IMR-90 (cell line): ENCODE measurements at regions not wholly inside any gene's neighbourhood (a gene's known extent, or its start where the extent isn't known, plus 50 kb on each side); places are given as distances from the start of the nearest gene placed in this dataset.

Experiments used
- ATAC-seq: fragments of 200-7000 bp; cut with Tn5 transposase; 2 replicates; pipeline ENCODE4 v1.9.1; 2020; ENCODE audit warnings: low read depth, mild to moderate bottlenecking, moderate library complexity
- BruUV-seq: library from RNA; stranded (reverse); fragments of 400-500 nt; replicated peaks from 2 replicates; lab custom pipeline; 2021; lab: Mats Ljungman, UMichigan
- CTCF ChIA-PET: fragments of 300-600 bp; formaldehyde crosslinking; extraction: SDS; loops from one replicate; lab custom pipeline; 2021; ENCODE audit warnings: antibody characterized with exemption; lab: Yijun Ruan, JAX
- POLR2A ChIA-PET: fragments of 300-600 bp; sonication (Branson Sonifier 250); formaldehyde crosslinking; loops from one replicate; lab custom pipeline; 2022; ENCODE audit warnings: antibody characterized with exemption; ENCODE audit not compliant: unreplicated experiment; lab: Charles Lee
- DNase-seq: peaks from one replicate; pipeline ENCODE4 v3.0.0; 2013
- H2AFZ ChIP-seq: replicated peaks from 2 replicates; pipeline ENCODE3; 2013; ENCODE audit warnings: low read length, mild to moderate bottlenecking; ENCODE audit not compliant: poor library complexity
- H2AK5ac ChIP-seq: 2 replicates; pipeline ENCODE4 v1.6.1; 2013; ENCODE audit warnings: low read depth, low read length, inconsistent platforms
- H2AK9ac ChIP-seq: replicated peaks from 2 replicates; pipeline ENCODE3; 2013; ENCODE audit warnings: mild to moderate bottlenecking, low read depth, low read length, moderate library complexity; ENCODE audit not compliant: poor library complexity
- H2BK120ac ChIP-seq: 2 replicates; pipeline ENCODE4 v1.6.1; 2013; ENCODE audit warnings: low read depth, low read length, inconsistent platforms
- H2BK15ac ChIP-seq: 3 replicates; pipeline ENCODE4 v1.6.1; 2013; ENCODE audit warnings: low read depth, low read length, inconsistent platforms
- H2BK20ac ChIP-seq: 2 replicates; pipeline ENCODE4 v1.6.1; 2013; ENCODE audit warnings: low read depth, mild to moderate bottlenecking, inconsistent platforms, low read length, moderate library complexity
- H2BK5ac ChIP-seq: 2 replicates; pipeline ENCODE4 v1.6.1; 2013; ENCODE audit warnings: mild to moderate bottlenecking, low read depth, low read length, inconsistent platforms; ENCODE audit not compliant: poor library complexity, severe bottlenecking
- H3K14ac ChIP-seq: replicated peaks from 2 replicates; pipeline ENCODE4 v1.6.1; 2013; ENCODE audit warnings: low read depth, low read length, inconsistent platforms
- H3K18ac ChIP-seq: 2 replicates; pipeline ENCODE4 v1.6.1; 2013; ENCODE audit warnings: low read depth, low read length, control low read depth
- H3K23ac ChIP-seq: 2 replicates; pipeline ENCODE4 v1.6.1; 2013; ENCODE audit warnings: low read depth, low read length, inconsistent platforms
- H3K27ac ChIP-seq: 2 replicates; pipeline ENCODE4 v1.5.1; 2013; ENCODE audit warnings: mild to moderate bottlenecking, control low read depth, low read length; ENCODE audit not compliant: insufficient read depth
- H3K27me3 ChIP-seq: 2 replicates; pipeline ENCODE4 v1.6.1; 2013; ENCODE audit warnings: low read length; ENCODE audit not compliant: control insufficient read depth, insufficient read depth
- H3K36me3 ChIP-seq: 2 replicates; pipeline ENCODE4 v1.6.1; 2013; ENCODE audit warnings: low read length, mixed read lengths; ENCODE audit not compliant: control insufficient read depth, insufficient read depth
- H3K4ac ChIP-seq: 2 replicates; pipeline ENCODE4 v1.6.1; 2013; ENCODE audit warnings: low read depth, low read length, inconsistent platforms
- H3K4me1 ChIP-seq: 2 replicates; pipeline ENCODE4 v1.6.1; 2013; ENCODE audit warnings: low read length, mixed read lengths; ENCODE audit not compliant: control insufficient read depth, insufficient read depth
- H3K4me2 ChIP-seq: 2 replicates; pipeline ENCODE4 v1.6.1; 2013; ENCODE audit warnings: low read depth, mild to moderate bottlenecking, control low read depth, low read length, moderate library complexity
- H3K4me3 ChIP-seq: 2 replicates; pipeline ENCODE4 v1.5.1; 2013; ENCODE audit warnings: low read depth, mild to moderate bottlenecking, control low read depth, low read length, moderate library complexity; ENCODE audit not compliant: insufficient read depth
- H3K56ac ChIP-seq: 2 replicates; pipeline ENCODE4 v1.6.1; 2013; ENCODE audit warnings: low read length, inconsistent platforms; ENCODE audit not compliant: insufficient read depth; ENCODE audit errors: extremely low read depth
- H3K79me1 ChIP-seq, 2 experiments: 2 replicates each; pipeline ENCODE4 v1.6.1; 2013; ENCODE audit warnings: low read length in 2 of 2, inconsistent platforms in 1 of 2, low read depth in 1 of 2
- H3K9ac ChIP-seq: 2 replicates; pipeline ENCODE4 v1.6.1; 2013; ENCODE audit warnings: low read depth, low read length, control low read depth
- H3K9me1 ChIP-seq: 2 replicates; pipeline ENCODE4 v1.6.1; 2013; ENCODE audit warnings: low read length, inconsistent platforms; ENCODE audit not compliant: insufficient read depth
- H3K9me3 ChIP-seq: 2 replicates; pipeline ENCODE4 v1.6.1; 2013; ENCODE audit warnings: low read length; ENCODE audit not compliant: control insufficient read depth, insufficient read depth
- H4K20me1 ChIP-seq: 2 replicates; pipeline ENCODE4 v1.6.1; 2013; ENCODE audit warnings: low read length, inconsistent platforms; ENCODE audit not compliant: insufficient read depth
- H4K5ac ChIP-seq: 2 replicates; pipeline ENCODE4 v1.6.1; 2013; ENCODE audit warnings: mild to moderate bottlenecking, low read depth, low read length, control low read depth
- H4K8ac ChIP-seq, 2 experiments: 2 replicates each; pipeline ENCODE4 v1.6.1; 2013; ENCODE audit warnings: low read depth in 2 of 2, low read length in 2 of 2, control low read depth in 1 of 2, inconsistent platforms in 1 of 2
- H4K91ac ChIP-seq: 2 replicates; pipeline ENCODE4 v1.6.1; 2013; ENCODE audit warnings: low read depth, low read length, inconsistent platforms; ENCODE audit not compliant: insufficient read depth
- CHD1 ChIP-seq: IDR thresholded peaks from 2 replicates; pipeline ENCODE4 v1.6.1; 2012; ENCODE audit warnings: low read depth, low read length, improper control_type of control experiment
- MAFK ChIP-seq: IDR thresholded peaks from 2 replicates; pipeline ENCODE4 v1.6.1; 2012; ENCODE audit warnings: low read depth, low read length, improper control_type of control experiment
- MAZ ChIP-seq: IDR thresholded peaks from 2 replicates; pipeline ENCODE4 v1.6.1; 2012; ENCODE audit warnings: low read depth, mild to moderate bottlenecking, low read length, improper control_type of control experiment, moderate library complexity, borderline replicate concordance
- MXI1 ChIP-seq: IDR thresholded peaks from 2 replicates; pipeline ENCODE4 v1.6.1; 2012; ENCODE audit warnings: low read depth, mild to moderate bottlenecking, low read length, moderate library complexity, borderline replicate concordance
- NFE2L2 ChIP-seq: fragments of 150-350 bp; IDR thresholded peaks from 2 replicates; pipeline ENCODE4 v1.6.1; 2016; ENCODE audit warnings: low read depth, mild to moderate bottlenecking, low read length
- POLR2A ChIP-seq: IDR thresholded peaks from 2 replicates; pipeline ENCODE4 v1.6.1; 2012; ENCODE audit warnings: mild to moderate bottlenecking, low read depth, low read length
- RCOR1 ChIP-seq: IDR thresholded peaks from 2 replicates; pipeline ENCODE4 v1.6.1; 2012; ENCODE audit warnings: mild to moderate bottlenecking, low read length, improper control_type of control experiment; ENCODE audit not compliant: insufficient replicate concordance
- RFX5 ChIP-seq: IDR thresholded peaks from 2 replicates; pipeline ENCODE4 v1.8.0; 2012; ENCODE audit warnings: low read depth, mild to moderate bottlenecking, low read length, moderate library complexity
- USF2 ChIP-seq: fragments of 150-350 bp; IDR thresholded peaks from 2 replicates; pipeline ENCODE4 v1.6.1; 2017; ENCODE audit warnings: mild to moderate bottlenecking, antibody characterized with exemption, low read length, low read depth
- WGBS, 2 experiments: methylation state at CpG; one replicate each; pipeline versions ENCODE4 v1.1.5 to v1.1.7; 2013; ENCODE audit warnings: missing lambda C conversion rate in 2 of 2; ENCODE audit not compliant: insufficient read length in 1 of 2; ENCODE audit errors: extremely low coverage in 2 of 2; 5-methylcytosine and 5-hydroxymethylcytosine counted together
- dilution Hi-C: fragments of 300-500 bp; cut with HindIII; formaldehyde crosslinking; loops from one replicate; pipeline ENCODE4 v1.14.3; 2018; ENCODE audit warnings: low sequenced_read_pairs; ENCODE audit not compliant: unreplicated experiment
- in situ Hi-C: fragments of 300-500 bp; cut with MboI; formaldehyde crosslinking; loops from 3 replicates; pipeline ENCODE4 v1.14.3; 2019; ENCODE audit warnings: low sequenced_read_pairs, inconsistent platforms, mixed read lengths
- intact Hi-C: fragments of 100-400 bp; cut with micrococcal nuclease; formaldehyde crosslinking; loops from 2 replicates; pipeline ENCODE4 v1.10.0; 2022

GRCh38 chr2:163198007-163198406, 359.4 kb upstream of the KCNH7 start:
- in situ Hi-C loops = loop anchor here (25.0 kb wide), 1 partner anchor 1289 kb away; no protein-coding TSS in a partner anchor

More at GRCh38 chr2:163198007-163198406, 359.4 kb upstream of the KCNH7 start:
- H3K4me2 ChIP-seq = no peak overlapping the region
- no CpG with 5 or more reads among the region's 1 CpG for WGBS, 2 experiments
- H2BK5ac ChIP-seq = no peak overlapping the region
- no peak overlapping the region for H3K4ac ChIP-seq
- H3K18ac ChIP-seq = no peak overlapping the region
- H3K9me3 ChIP-seq = no peaks in the 10 kb centered on the region
- DNase-seq (no peak), ATAC-seq (no peak)
- no peak overlapping the region for H2BK20ac ChIP-seq
- no peak overlapping the region for H3K14ac ChIP-seq
- ChIA-PET POLR2A (no interaction called here), CTCF (interaction anchor here (0.7 kb wide), 1 partner anchor 603 kb away, joined by 4 read pairs; no protein-coding TSS in a partner anchor)
- no peak overlapping the region for H3K27ac ChIP-seq
- no peaks in the 10 kb centered on the region for H3K79me1 ChIP-seq
- no peak overlapping the region for H4K8ac ChIP-seq
- no peak overlapping the region for H2AK9ac ChIP-seq
- H3K9ac ChIP-seq = no peak overlapping the region
- dilution Hi-C loops = no loop called here
- no TSS peak for BruUV-seq
- no peak overlapping the region for H2BK120ac ChIP-seq
- H3K36me3 ChIP-seq = no peaks in the 10 kb centered on the region
- no peak overlapping the region for H4K5ac ChIP-seq
- H3K23ac ChIP-seq = no peak overlapping the region
- H4K91ac ChIP-seq = no peak overlapping the region
- TF ChIP-seq MXI1 (no peak), RFX5 (no peak), MAFK (no peak), CHD1 (no peak), NFE2L2 (no peak), MAZ (no peak), RCOR1 (no peak), USF2 (no peak), POLR2A (no peak)
- H3K4me3 ChIP-seq = no peak overlapping the region
- intact Hi-C loops = loop anchor here (5.0 to 10.0 kb wide), 2 partner anchors 267 to 579 kb away; no protein-coding TSS in a partner anchor
- no peaks in the 10 kb centered on the region for H3K9me1 ChIP-seq
- H2AK5ac ChIP-seq = no peak overlapping the region
- H2BK15ac ChIP-seq = no peak overlapping the region
- no peak overlapping the region for H3K56ac ChIP-seq
- H4K20me1 ChIP-seq = no peaks in the 10 kb centered on the region
- H3K4me1 ChIP-seq = no peaks in the 10 kb centered on the region
- H3K27me3 ChIP-seq = peaks cover 1% of the 10 kb centered on the region
- no peak overlapping the region for H2AFZ ChIP-seq
